Neuronal stem cell (in vitro differentiated cells): ENCODE measurements at regions not wholly inside any gene's neighbourhood (a gene's known extent, or its start where the extent isn't known, plus 50 kb on each side); places are given as distances from the start of the nearest gene placed in this dataset.

Experiments used
- DNase-seq: peaks from one replicate; pipeline ENCODE4 v3.0.0-alpha.2; 2013; ENCODE audit warnings: low spot score
- H2AFZ ChIP-seq: one replicate; pipeline ENCODE4 v1.6.1; 2013; ENCODE audit warnings: mild to moderate bottlenecking, low read length, inconsistent platforms
- H2AK5ac ChIP-seq: 2 replicates; pipeline ENCODE4 v1.6.1; 2013; ENCODE audit warnings: low read depth, mild to moderate bottlenecking, inconsistent platforms, low read length, moderate library complexity, mixed read lengths
- H2BK120ac ChIP-seq: 2 replicates; pipeline ENCODE4 v1.6.1; 2013; ENCODE audit warnings: low read depth, mild to moderate bottlenecking, inconsistent platforms, low read length, moderate library complexity, mixed read lengths
- H2BK12ac ChIP-seq: one replicate; pipeline ENCODE4 v1.6.1; 2013; ENCODE audit warnings: low read length, inconsistent platforms
- H2BK15ac ChIP-seq: 2 replicates; pipeline ENCODE4 v1.6.1; 2013; ENCODE audit warnings: mild to moderate bottlenecking, low read length, inconsistent platforms, mixed read lengths
- H2BK5ac ChIP-seq: one replicate; pipeline ENCODE4 v1.6.1; 2013; ENCODE audit warnings: inconsistent platforms, mild to moderate bottlenecking, low read length, moderate library complexity
- H3K14ac ChIP-seq: one replicate; pipeline ENCODE4 v1.6.1; 2013; ENCODE audit warnings: low read length, inconsistent platforms
- H3K18ac ChIP-seq: 2 replicates; pipeline ENCODE4 v1.6.1; 2013; ENCODE audit warnings: low read length, inconsistent platforms
- H3K23ac ChIP-seq: 2 replicates; pipeline ENCODE4 v1.6.1; 2013; ENCODE audit warnings: low read depth, mild to moderate bottlenecking, mixed read lengths, low read length, inconsistent platforms; ENCODE audit not compliant: poor library complexity
- H3K27ac ChIP-seq: replicated peaks from 3 replicates; pipeline ENCODE4 v1.5.1; 2013; ENCODE audit warnings: low read length, inconsistent platforms
- H3K27me3 ChIP-seq, 3 experiments: 2 replicates each; pipeline ENCODE4 v1.6.1; 2013; ENCODE audit warnings: low read length in 3 of 3, mild to moderate bottlenecking in 2 of 3, inconsistent platforms in 1 of 3, low read depth in 1 of 3, mixed read lengths in 1 of 3, moderate library complexity in 1 of 3; ENCODE audit not compliant: control insufficient read depth in 3 of 3, insufficient read depth in 3 of 3
- H3K36me3 ChIP-seq, 2 donors: replicated peaks in 1 of 2; 2 replicates each; pipeline ENCODE4 v1.6.1; 2013; ENCODE audit warnings: low read length in 2 of 2; ENCODE audit not compliant: control insufficient read depth in 2 of 2, insufficient read depth in 2 of 2
- H3K4ac ChIP-seq: 2 replicates; pipeline ENCODE4 v1.6.1; 2013; ENCODE audit warnings: inconsistent platforms, mild to moderate bottlenecking, low read length, moderate library complexity
- H3K4me1 ChIP-seq, 2 donors: 1 replicate in 1 of 2; 2 replicates in 1 of 2; pipeline ENCODE4 v1.6.1; 2013; ENCODE audit warnings: low read length in 2 of 2, low read depth in 1 of 2; ENCODE audit not compliant: control insufficient read depth in 2 of 2, insufficient read depth in 1 of 2
- H3K4me2 ChIP-seq: one replicate; pipeline ENCODE4 v1.6.1; 2013; ENCODE audit warnings: mild to moderate bottlenecking, low read length, inconsistent platforms; ENCODE audit not compliant: insufficient read depth, poor library complexity, severe bottlenecking
- H3K4me3 ChIP-seq, 2 donors: 2 replicates each; pipeline ENCODE4 v1.5.1; 2013; ENCODE audit warnings: low read length in 2 of 2, mild to moderate bottlenecking in 2 of 2, inconsistent platforms in 1 of 2, moderate library complexity in 1 of 2
- H3K79me1 ChIP-seq: one replicate; pipeline ENCODE4 v1.6.1; 2013; ENCODE audit warnings: low read depth, mild to moderate bottlenecking, inconsistent platforms, low read length, moderate library complexity
- H3K9ac ChIP-seq: one replicate; pipeline ENCODE4 v1.6.1; 2013; ENCODE audit warnings: mild to moderate bottlenecking, low read depth, low read length, inconsistent platforms; ENCODE audit not compliant: poor library complexity
- H3K9me3 ChIP-seq, 2 donors: replicated peaks in 1 of 2; 2 replicates each; pipeline versions ENCODE3 to v1.6.1; 2013; ENCODE audit warnings: low read length in 2 of 2, mild to moderate bottlenecking in 2 of 2, inconsistent platforms in 1 of 2, low read depth in 1 of 2, mixed read lengths in 1 of 2, moderate library complexity in 1 of 2; ENCODE audit not compliant: control insufficient read depth in 2 of 2, insufficient read depth in 1 of 2
- H4K8ac ChIP-seq: one replicate; pipeline ENCODE4 v1.6.1; 2013; ENCODE audit warnings: low read depth, mild to moderate bottlenecking, inconsistent platforms, low read length, moderate library complexity
- H4K91ac ChIP-seq: one replicate; pipeline ENCODE4 v1.6.1; 2013; ENCODE audit warnings: low read length, low read depth, mild to moderate bottlenecking, inconsistent platforms; ENCODE audit not compliant: poor library complexity
- WGBS, 2 donors: extraction: QIAGEN DNeasy Blood & Tissue Kit; methylation state at CpG; one replicate each; pipeline ENCODE4 v1.1.7; 2013; ENCODE audit warnings: missing lambda C conversion rate in 2 of 2, mixed read lengths in 1 of 2; ENCODE audit not compliant: insufficient read length in 2 of 2, insufficient replicate concordance in 1 of 2; ENCODE audit errors: extremely low coverage in 2 of 2; 5-methylcytosine and 5-hydroxymethylcytosine counted together

- Histone ChIP-seq H2AFZ (peak overlapping the region; percentile 17), H3K4me1 (no peaks in the 10 kb centered on the region), H3K79me1 (no peaks in the 10 kb centered on the region), H4K8ac (no peak overlapping the region), H2BK120ac (no peak overlapping the region), H3K9me3 (no peaks in the 10 kb centered on the region), H3K14ac (no peak overlapping the region), H3K27ac (no peak overlapping the region), H3K27me3 (no peaks in the 10 kb centered on the region), H3K4me2 (no peak overlapping the region), H3K9ac (no peak overlapping the region), H3K36me3 (no peaks in the 10 kb centered on the region), H2BK12ac (no peak overlapping the region), H2AK5ac (no peak overlapping the region), H4K91ac (no peak overlapping the region), H3K4ac (no peak overlapping the region), H2BK15ac (no peak overlapping the region), H3K18ac (no peak overlapping the region), H3K23ac (no peak overlapping the region), H2BK5ac (no peak overlapping the region), H3K4me3 (no peak overlapping the region)
- no peak for DNase-seq
- no CpG with 5 or more reads among the region's 3 CpGs for WGBS, 2 donors
Measured at GRCh38 chr13:53612200-53612599, 583.6 kb downstream of the OLFM4 start.

- H3K4me2 ChIP-seq, result no peak overlapping the region
- H4K91ac ChIP-seq, result no peak overlapping the region
Measured at GRCh38 chr13:53622456-53622855, 593.8 kb downstream of the OLFM4 start.

GRCh38 chr13:53623146-53623545, 594.5 kb downstream of the OLFM4 start:
- H2BK5ac ChIP-seq, result no peak overlapping the region
- no peaks in the 10 kb centered on the region for H3K9me3 ChIP-seq
- WGBS, 2 donors, result no CpG with 5 or more reads among the region's 2 CpGs
- H3K4me3 ChIP-seq, result no peak overlapping the region
- no peak overlapping the region for H2AFZ ChIP-seq
- no peak for DNase-seq
- H4K8ac ChIP-seq, result no peak overlapping the region
- H3K4me2 ChIP-seq, result no peak overlapping the region
- no peaks in the 10 kb centered on the region for H3K36me3 ChIP-seq
- no peak overlapping the region for H2BK15ac ChIP-seq
- no peak overlapping the region for H3K18ac ChIP-seq
- no peaks in the 10 kb centered on the region for H3K4me1 ChIP-seq
- no peak overlapping the region for H3K14ac ChIP-seq
- H4K91ac ChIP-seq, result no peak overlapping the region
- no peak overlapping the region for H3K23ac ChIP-seq
- H2BK12ac ChIP-seq, result no peak overlapping the region
- H3K27me3 ChIP-seq, result no peaks in the 10 kb centered on the region
- no peak overlapping the region for H3K9ac ChIP-seq
- H2AK5ac ChIP-seq, result no peak overlapping the region
- H3K27ac ChIP-seq, result no peak overlapping the region
- H2BK120ac ChIP-seq, result no peak overlapping the region
- no peaks in the 10 kb centered on the region for H3K79me1 ChIP-seq
- no peak overlapping the region for H3K4ac ChIP-seq

More at GRCh38 chr13:53622456-53622855, 593.8 kb downstream of the OLFM4 start:
- H4K8ac ChIP-seq, result no peak overlapping the region
- H2BK120ac ChIP-seq, result no peak overlapping the region
- no peak overlapping the region for H2BK12ac ChIP-seq
- H2BK15ac ChIP-seq, result no peak overlapping the region
- H3K14ac ChIP-seq, result no peak overlapping the region
- H3K4me3 ChIP-seq, result no peak overlapping the region
- no peak for DNase-seq
- peak overlapping the region; percentile 3 for H2AFZ ChIP-seq
- no peak overlapping the region for H3K27ac ChIP-seq
- H2AK5ac ChIP-seq, result no peak overlapping the region
- no peaks in the 10 kb centered on the region for H3K36me3 ChIP-seq
- no peak overlapping the region for H3K23ac ChIP-seq
- H3K79me1 ChIP-seq, result no peaks in the 10 kb centered on the region
- no peaks in the 10 kb centered on the region for H3K9me3 ChIP-seq
- H3K18ac ChIP-seq, result no peak overlapping the region
- no peak overlapping the region for H2BK5ac ChIP-seq
- H3K9ac ChIP-seq, result no peak overlapping the region
- WGBS, 2 donors, result no CpG with 5 or more reads among the region's 2 CpGs
- H3K4me1 ChIP-seq, result no peaks in the 10 kb centered on the region
- no peaks in the 10 kb centered on the region for H3K27me3 ChIP-seq
- H3K4ac ChIP-seq, result no peak overlapping the region

- no peak overlapping the region for H3K4me2 ChIP-seq
Measured at GRCh38 chr13:53631511-53631910, 602.9 kb downstream of the OLFM4 start.

More at GRCh38 chr13:53631511-53631910, 602.9 kb downstream of the OLFM4 start:
- no CpG with 5 or more reads among the region's 2 CpGs for WGBS, 2 donors
- Histone ChIP-seq H2AK5ac (no peak overlapping the region), H4K8ac (no peak overlapping the region), H3K79me1 (no peaks in the 10 kb centered on the region), H3K23ac (no peak overlapping the region), H3K36me3 (no peaks in the 10 kb centered on the region), H2AFZ (peak overlapping the region; percentile 48), H3K9me3 (no peaks in the 10 kb centered on the region), H3K18ac (no peak overlapping the region), H3K27ac (no peak overlapping the region), H3K9ac (no peak overlapping the region), H2BK12ac (no peak overlapping the region), H2BK15ac (no peak overlapping the region), H3K27me3 (no peaks in the 10 kb centered on the region), H2BK120ac (no peak overlapping the region), H3K4ac (no peak overlapping the region), H3K14ac (no peak overlapping the region), H2BK5ac (no peak overlapping the region), H4K91ac (no peak overlapping the region), H3K4me1 (no peaks in the 10 kb centered on the region), H3K4me3 (no peak overlapping the region)
- DNase-seq, result no peak
